IMR-90 (cell line): ENCODE measurements at regions not wholly inside any gene's neighbourhood (a gene's known extent, or its start where the extent isn't known, plus 50 kb on each side); places are given as distances from the start of the nearest gene placed in this dataset.

ENCODE experiments used
- ATAC-seq: fragments of 200-7000 bp; cut with Tn5 transposase; 2 replicates; pipeline ENCODE4 v1.9.1; 2020; ENCODE audit warnings: low read depth, mild to moderate bottlenecking, moderate library complexity
- BruUV-seq: library from RNA; stranded (reverse); fragments of 400-500 nt; replicated peaks from 2 replicates; lab custom pipeline; 2021; lab: Mats Ljungman, UMichigan
- CTCF ChIA-PET: fragments of 300-600 bp; formaldehyde crosslinking; extraction: SDS; loops from one replicate; lab custom pipeline; 2021; ENCODE audit warnings: antibody characterized with exemption; lab: Yijun Ruan, JAX
- POLR2A ChIA-PET: fragments of 300-600 bp; sonication (Branson Sonifier 250); formaldehyde crosslinking; loops from one replicate; lab custom pipeline; 2022; ENCODE audit warnings: antibody characterized with exemption; ENCODE audit not compliant: unreplicated experiment; lab: Charles Lee
- DNase-seq: peaks from one replicate; pipeline ENCODE4 v3.0.0; 2013
- H2AFZ ChIP-seq: replicated peaks from 2 replicates; pipeline ENCODE3; 2013; ENCODE audit warnings: low read length, mild to moderate bottlenecking; ENCODE audit not compliant: poor library complexity
- H2AK5ac ChIP-seq: 2 replicates; pipeline ENCODE4 v1.6.1; 2013; ENCODE audit warnings: low read depth, low read length, inconsistent platforms
- H2AK9ac ChIP-seq: replicated peaks from 2 replicates; pipeline ENCODE3; 2013; ENCODE audit warnings: mild to moderate bottlenecking, low read depth, low read length, moderate library complexity; ENCODE audit not compliant: poor library complexity
- H2BK120ac ChIP-seq: 2 replicates; pipeline ENCODE4 v1.6.1; 2013; ENCODE audit warnings: low read depth, low read length, inconsistent platforms
- H2BK15ac ChIP-seq: 3 replicates; pipeline ENCODE4 v1.6.1; 2013; ENCODE audit warnings: low read depth, low read length, inconsistent platforms
- H2BK20ac ChIP-seq: 2 replicates; pipeline ENCODE4 v1.6.1; 2013; ENCODE audit warnings: low read depth, mild to moderate bottlenecking, inconsistent platforms, low read length, moderate library complexity
- H2BK5ac ChIP-seq: 2 replicates; pipeline ENCODE4 v1.6.1; 2013; ENCODE audit warnings: mild to moderate bottlenecking, low read depth, low read length, inconsistent platforms; ENCODE audit not compliant: poor library complexity, severe bottlenecking
- H3K14ac ChIP-seq: replicated peaks from 2 replicates; pipeline ENCODE4 v1.6.1; 2013; ENCODE audit warnings: low read depth, low read length, inconsistent platforms
- H3K18ac ChIP-seq: 2 replicates; pipeline ENCODE4 v1.6.1; 2013; ENCODE audit warnings: low read depth, low read length, control low read depth
- H3K23ac ChIP-seq: 2 replicates; pipeline ENCODE4 v1.6.1; 2013; ENCODE audit warnings: low read depth, low read length, inconsistent platforms
- H3K27ac ChIP-seq: 2 replicates; pipeline ENCODE4 v1.5.1; 2013; ENCODE audit warnings: mild to moderate bottlenecking, control low read depth, low read length; ENCODE audit not compliant: insufficient read depth
- H3K27me3 ChIP-seq: 2 replicates; pipeline ENCODE4 v1.6.1; 2013; ENCODE audit warnings: low read length; ENCODE audit not compliant: control insufficient read depth, insufficient read depth
- H3K36me3 ChIP-seq: 2 replicates; pipeline ENCODE4 v1.6.1; 2013; ENCODE audit warnings: low read length, mixed read lengths; ENCODE audit not compliant: control insufficient read depth, insufficient read depth
- H3K4ac ChIP-seq: 2 replicates; pipeline ENCODE4 v1.6.1; 2013; ENCODE audit warnings: low read depth, low read length, inconsistent platforms
- H3K4me1 ChIP-seq: 2 replicates; pipeline ENCODE4 v1.6.1; 2013; ENCODE audit warnings: low read length, mixed read lengths; ENCODE audit not compliant: control insufficient read depth, insufficient read depth
- H3K4me2 ChIP-seq: 2 replicates; pipeline ENCODE4 v1.6.1; 2013; ENCODE audit warnings: low read depth, mild to moderate bottlenecking, control low read depth, low read length, moderate library complexity
- H3K4me3 ChIP-seq: 2 replicates; pipeline ENCODE4 v1.5.1; 2013; ENCODE audit warnings: low read depth, mild to moderate bottlenecking, control low read depth, low read length, moderate library complexity; ENCODE audit not compliant: insufficient read depth
- H3K56ac ChIP-seq: 2 replicates; pipeline ENCODE4 v1.6.1; 2013; ENCODE audit warnings: low read length, inconsistent platforms; ENCODE audit not compliant: insufficient read depth; ENCODE audit errors: extremely low read depth
- H3K79me1 ChIP-seq, 2 experiments: 2 replicates each; pipeline ENCODE4 v1.6.1; 2013; ENCODE audit warnings: low read length in 2 of 2, inconsistent platforms in 1 of 2, low read depth in 1 of 2
- H3K9ac ChIP-seq: 2 replicates; pipeline ENCODE4 v1.6.1; 2013; ENCODE audit warnings: low read depth, low read length, control low read depth
- H3K9me1 ChIP-seq: 2 replicates; pipeline ENCODE4 v1.6.1; 2013; ENCODE audit warnings: low read length, inconsistent platforms; ENCODE audit not compliant: insufficient read depth
- H3K9me3 ChIP-seq: 2 replicates; pipeline ENCODE4 v1.6.1; 2013; ENCODE audit warnings: low read length; ENCODE audit not compliant: control insufficient read depth, insufficient read depth
- H4K20me1 ChIP-seq: 2 replicates; pipeline ENCODE4 v1.6.1; 2013; ENCODE audit warnings: low read length, inconsistent platforms; ENCODE audit not compliant: insufficient read depth
- H4K5ac ChIP-seq: 2 replicates; pipeline ENCODE4 v1.6.1; 2013; ENCODE audit warnings: mild to moderate bottlenecking, low read depth, low read length, control low read depth
- H4K8ac ChIP-seq, 2 experiments: 2 replicates each; pipeline ENCODE4 v1.6.1; 2013; ENCODE audit warnings: low read depth in 2 of 2, low read length in 2 of 2, control low read depth in 1 of 2, inconsistent platforms in 1 of 2
- H4K91ac ChIP-seq: 2 replicates; pipeline ENCODE4 v1.6.1; 2013; ENCODE audit warnings: low read depth, low read length, inconsistent platforms; ENCODE audit not compliant: insufficient read depth
- FOS ChIP-seq: fragments of 150-350 bp; IDR thresholded peaks from 2 replicates; pipeline ENCODE4 v1.6.1; 2016; ENCODE audit warnings: low read depth, low read length
- MAFK ChIP-seq: IDR thresholded peaks from 2 replicates; pipeline ENCODE4 v1.6.1; 2012; ENCODE audit warnings: low read depth, low read length, improper control_type of control experiment
- MXI1 ChIP-seq: IDR thresholded peaks from 2 replicates; pipeline ENCODE4 v1.6.1; 2012; ENCODE audit warnings: low read depth, mild to moderate bottlenecking, low read length, moderate library complexity, borderline replicate concordance
- NFE2L2 ChIP-seq: fragments of 150-350 bp; IDR thresholded peaks from 2 replicates; pipeline ENCODE4 v1.6.1; 2016; ENCODE audit warnings: low read depth, mild to moderate bottlenecking, low read length
- POLR2A ChIP-seq: IDR thresholded peaks from 2 replicates; pipeline ENCODE4 v1.6.1; 2012; ENCODE audit warnings: mild to moderate bottlenecking, low read depth, low read length
- RAD21 ChIP-seq: IDR thresholded peaks from 2 replicates; pipeline ENCODE4 v1.6.1; 2012; ENCODE audit warnings: low read length, improper control_type of control experiment
- RCOR1 ChIP-seq: IDR thresholded peaks from 2 replicates; pipeline ENCODE4 v1.6.1; 2012; ENCODE audit warnings: mild to moderate bottlenecking, low read length, improper control_type of control experiment; ENCODE audit not compliant: insufficient replicate concordance
- SMC3 ChIP-seq: fragments of 150-350 bp; IDR thresholded peaks from 2 replicates; pipeline ENCODE4 v1.6.1; 2016; ENCODE audit warnings: low read depth, mild to moderate bottlenecking, antibody characterized with exemption, low read length, moderate library complexity
- WGBS, 2 experiments: methylation state at CpG; one replicate each; pipeline versions ENCODE4 v1.1.5 to v1.1.7; 2013; ENCODE audit warnings: missing lambda C conversion rate in 2 of 2; ENCODE audit not compliant: insufficient read length in 1 of 2; ENCODE audit errors: extremely low coverage in 2 of 2; 5-methylcytosine and 5-hydroxymethylcytosine counted together
- dilution Hi-C: fragments of 300-500 bp; cut with HindIII; formaldehyde crosslinking; loops from one replicate; pipeline ENCODE4 v1.14.3; 2018; ENCODE audit warnings: low sequenced_read_pairs; ENCODE audit not compliant: unreplicated experiment
- in situ Hi-C: fragments of 300-500 bp; cut with MboI; formaldehyde crosslinking; loops from 3 replicates; pipeline ENCODE4 v1.14.3; 2019; ENCODE audit warnings: low sequenced_read_pairs, inconsistent platforms, mixed read lengths
- intact Hi-C: fragments of 100-400 bp; cut with micrococcal nuclease; formaldehyde crosslinking; loops from 2 replicates; pipeline ENCODE4 v1.10.0; 2022

DNA sequence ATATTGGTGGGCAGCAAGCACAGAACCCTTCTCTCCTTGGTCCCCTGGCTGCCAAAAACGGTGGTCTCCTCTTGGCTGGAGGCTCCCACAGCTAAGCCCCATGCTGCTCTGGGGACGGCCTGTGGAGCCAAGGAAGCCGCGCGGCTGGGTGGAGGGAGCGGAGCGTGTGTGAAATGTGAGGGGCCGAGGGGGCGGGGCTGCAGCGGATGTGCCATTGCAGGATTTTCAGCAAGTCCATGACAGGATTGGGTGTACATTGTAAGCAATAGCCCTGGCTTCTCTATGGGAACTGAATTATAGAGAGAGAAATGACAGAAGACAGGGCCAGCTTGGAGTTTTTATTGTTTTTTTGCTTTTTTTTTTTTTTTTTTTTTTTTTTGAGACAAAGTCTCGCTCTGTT, 336.5 kb downstream of the DIRAS2 start:
- H4K8ac ChIP-seq: no peak overlapping the region
- H3K79me1 ChIP-seq: no peaks in the 10 kb centered on the region
- no peaks in the 10 kb centered on the region for H3K4me1 ChIP-seq
- H3K18ac ChIP-seq: no peak overlapping the region
- ATAC-seq (no peak), DNase-seq (no peak)
- no peak overlapping the region for H4K91ac ChIP-seq
- H3K14ac ChIP-seq: no peak overlapping the region
- TF ChIP-seq RAD21 (no peak), NFE2L2 (no peak), POLR2A (no peak), MXI1 (no peak), SMC3 (no peak), RCOR1 (no peak), FOS (no peak), MAFK (no peak)
- CTCF ChIA-PET: no interaction called here
- no peak overlapping the region for H3K4ac ChIP-seq
- no peaks in the 10 kb centered on the region for H3K9me1 ChIP-seq
- no peak overlapping the region for H2BK120ac ChIP-seq
- dilution Hi-C loops: no loop called here
- no peaks in the 10 kb centered on the region for H4K20me1 ChIP-seq
- H3K9me3 ChIP-seq: no peaks in the 10 kb centered on the region
- in situ Hi-C loops: no loop called here
- no peak overlapping the region for H3K27ac ChIP-seq
- no peak overlapping the region for H2BK20ac ChIP-seq
- no peak overlapping the region for H2AK9ac ChIP-seq
- no peak overlapping the region for H2AK5ac ChIP-seq
- H3K27me3 ChIP-seq: no peaks in the 10 kb centered on the region; the same call in 1 of the 2 replicates
- no peak overlapping the region for H3K4me2 ChIP-seq
- H4K5ac ChIP-seq: no peak overlapping the region
- no peak overlapping the region for H2BK15ac ChIP-seq
- BruUV-seq: no TSS peak
- H3K9ac ChIP-seq: no peak overlapping the region
- POLR2A ChIA-PET: no interaction called here
- H3K23ac ChIP-seq: no peak overlapping the region
- no peak overlapping the region for H3K56ac ChIP-seq
- WGBS, 2 experiments: 30% methylated on average over 6 of the region's 11 CpGs; no CpG with 5 or more reads in 1 of the 2 experiments
- no peak overlapping the region for H3K4me3 ChIP-seq
- intact Hi-C loops: no loop called here
- H2AFZ ChIP-seq: no peak overlapping the region
- H2BK5ac ChIP-seq: no peak overlapping the region
- no peaks in the 10 kb centered on the region for H3K36me3 ChIP-seq
